DND-41 (cell line): ENCODE measurements at regions not wholly inside any gene's neighbourhood (a gene's known extent, or its start where the extent isn't known, plus 50 kb on each side); places are given as distances from the start of the nearest gene placed in this dataset.

Experiments used
- ATAC-seq: fragments of 200-7000 bp; cut with Tn5 transposase; 3 replicates; pipeline ENCODE4 v1.9.1; 2021; ENCODE audit warnings: low read depth; ENCODE audit not compliant: insufficient read depth
- DNase-seq: peaks from one replicate; pipeline ENCODE4 v3.0.0-alpha.2; 2020
- H2AFZ ChIP-seq: 2 replicates; pipeline ENCODE4 v1.6.0; 2012; ENCODE audit warnings: low read depth, low read length
- H3K27ac ChIP-seq: 2 replicates; pipeline ENCODE4 v1.5.1; 2012; ENCODE audit warnings: low read length, inconsistent platforms
- H3K27me3 ChIP-seq: fragments of 200-600 bp; sonication (generic); 2 replicates; pipeline ENCODE4 v1.6.0; 2012; ENCODE audit warnings: low read length, mild to moderate bottlenecking, inconsistent platforms; ENCODE audit not compliant: insufficient read depth, poor library complexity
- H3K36me3 ChIP-seq: 2 replicates; pipeline ENCODE4 v1.5.1; 2012; ENCODE audit warnings: low read length, inconsistent platforms; ENCODE audit not compliant: insufficient read depth
- H3K4me1 ChIP-seq: 2 replicates; pipeline ENCODE4 v1.5.1; 2012; ENCODE audit warnings: mild to moderate bottlenecking, low read length; ENCODE audit not compliant: insufficient read depth
- H3K4me2 ChIP-seq: 2 replicates; pipeline ENCODE4 v1.6.0; 2012; ENCODE audit warnings: mild to moderate bottlenecking, moderate library complexity, low read length, inconsistent platforms; ENCODE audit not compliant: insufficient read depth
- H3K4me3 ChIP-seq, 2 experiments: fragments of 200-600 bp in 1 of 2; shearing (Covaris generic) in 1 of 2; 2 replicates each; pipeline ENCODE4 v1.5.1; 2012 to 2016; ENCODE audit warnings: inconsistent platforms in 2 of 2, low read length in 2 of 2, mild to moderate bottlenecking in 2 of 2, low read depth in 1 of 2, moderate library complexity in 1 of 2
- H3K79me2 ChIP-seq: 2 replicates; pipeline ENCODE4 v1.6.0; 2012; ENCODE audit warnings: low read length, inconsistent platforms; ENCODE audit not compliant: insufficient read depth
- H3K9ac ChIP-seq: 2 replicates; pipeline ENCODE4 v1.6.0; 2012; ENCODE audit warnings: low read depth, mild to moderate bottlenecking, inconsistent platforms, low read length, moderate library complexity
- H3K9me3 ChIP-seq: 2 replicates; pipeline ENCODE4 v1.5.1; 2012; ENCODE audit warnings: low read length, moderate library complexity, mild to moderate bottlenecking, inconsistent platforms; ENCODE audit not compliant: insufficient read depth, severe bottlenecking
- H4K20me1 ChIP-seq: 2 replicates; pipeline ENCODE4 v1.6.0; 2012; ENCODE audit warnings: low read length; ENCODE audit not compliant: insufficient read depth
- CTCF ChIP-seq: IDR thresholded peaks from 2 replicates; pipeline ENCODE4 v1.5.1; 2012; ENCODE audit warnings: borderline replicate concordance, low read length, moderate library complexity, mild to moderate bottlenecking; ENCODE audit not compliant: poor library complexity, severe bottlenecking; ENCODE audit errors: extremely low read depth
- EZH2 ChIP-seq: IDR thresholded peaks from 3 replicates; pipeline ENCODE4 v1.6.1; 2012; ENCODE audit warnings: borderline replicate concordance, low read depth, mild to moderate bottlenecking, moderate library complexity, low read length, inconsistent platforms; ENCODE audit not compliant: severe bottlenecking

- Histone ChIP-seq H4K20me1 (no peaks in the 10 kb centered on the region), H3K4me3 (no peak overlapping the region), H3K9me3 (no peaks in the 10 kb centered on the region), H3K9ac (no peak overlapping the region), H3K4me1 (no peaks in the 10 kb centered on the region), H3K27me3 (no peaks in the 10 kb centered on the region), H3K4me2 (no peak overlapping the region), H3K79me2 (no peaks in the 10 kb centered on the region), H2AFZ (no peak overlapping the region), H3K36me3 (no peaks in the 10 kb centered on the region), H3K27ac (no peak overlapping the region)
- DNase-seq (no peak), ATAC-seq (no peak)
- no peak for TF ChIP-seq EZH2
These were observed 599.3 kb downstream of the CDH11 start for GRCh38 chr16:64522548-64522947.

- Histone ChIP-seq H3K9ac (no peak overlapping the region), H2AFZ (no peak overlapping the region), H3K36me3 (no peaks in the 10 kb centered on the region), H3K27ac (no peak overlapping the region), H3K27me3 (no peaks in the 10 kb centered on the region), H3K79me2 (no peaks in the 10 kb centered on the region), H3K4me2 (no peak overlapping the region), H3K4me1 (no peaks in the 10 kb centered on the region), H3K4me3 (no peak overlapping the region), H4K20me1 (no peaks in the 10 kb centered on the region), H3K9me3 (no peaks in the 10 kb centered on the region)
- TF ChIP-seq CTCF, result no peak
- TF ChIP-seq EZH2, result no peak
- DNase-seq (no peak), ATAC-seq (no peak)
These were observed 608.0 kb downstream of the CDH11 start for GRCh38 chr16:64513871-64514270.

GRCh38 chr16:64507240-64508024 lies 614.4 kb downstream of the CDH11 start:
- no peak for TF ChIP-seq EZH2
- no peak for TF ChIP-seq CTCF
- ATAC-seq (no peak), DNase-seq (no peak)
- no peaks in the 10 kb centered on the region for H3K27me3 ChIP-seq
- H3K4me3 ChIP-seq, result no peak overlapping the region
- H2AFZ ChIP-seq, result no peak overlapping the region
- H3K9ac ChIP-seq, result no peak overlapping the region
- no peak overlapping the region for H3K4me2 ChIP-seq
- no peaks in the 10 kb centered on the region for H3K4me1 ChIP-seq
- H3K9me3 ChIP-seq, result no peaks in the 10 kb centered on the region
- no peaks in the 10 kb centered on the region for H3K79me2 ChIP-seq
- no peaks in the 10 kb centered on the region for H3K36me3 ChIP-seq
- H4K20me1 ChIP-seq, result no peaks in the 10 kb centered on the region
- no peak overlapping the region for H3K27ac ChIP-seq

GRCh38 chr16:64499211-64499610 lies 622.7 kb downstream of the CDH11 start:
- DNase-seq, result no peak
- no peak overlapping the region for H3K4me3 ChIP-seq
- no peak overlapping the region for H2AFZ ChIP-seq
- no peaks in the 10 kb centered on the region for H3K79me2 ChIP-seq
- no peak overlapping the region for H3K9ac ChIP-seq
- H4K20me1 ChIP-seq, result no peaks in the 10 kb centered on the region
- H3K4me1 ChIP-seq, result no peaks in the 10 kb centered on the region
- no peak overlapping the region for H3K27ac ChIP-seq
- no peaks in the 10 kb centered on the region for H3K36me3 ChIP-seq
- ATAC-seq, result no peak
- H3K27me3 ChIP-seq, result no peaks in the 10 kb centered on the region
- no peak overlapping the region for H3K4me2 ChIP-seq
- no peaks in the 10 kb centered on the region for H3K9me3 ChIP-seq
- no peak for TF ChIP-seq CTCF
- no peak for TF ChIP-seq EZH2
